UCSD-AML1 (cell line): ENCODE measurements at regions not wholly inside any gene's neighbourhood (a gene's known extent, or its start where the extent isn't known, plus 50 kb on each side); places are given as distances from the start of the nearest gene placed in this dataset.

Experiments used
- DNase-seq: peaks from one replicate; lab custom pipeline; 2025; ENCODE audit not compliant: unreplicated experiment; lab: John Stamatoyannopoulos, UW

- no peak for DNase-seq
These were observed 87.6 kb upstream of the MBNL2 start for GRCh38 chr13:97134364-97135095.

GRCh38 chr13:97135883-97136282 is 86.2 kb upstream of the MBNL2 start:
- no peak for DNase-seq

- no peak for DNase-seq
These were observed 85.7 kb upstream of the MBNL2 start for GRCh38 chr13:97136418-97136817.

GRCh38 chr13:97139691-97140090 is 82.4 kb upstream of the MBNL2 start:
- DNase-seq = no peak

GRCh38 chr13:97140131-97140530 is 82.0 kb upstream of the MBNL2 start:
- DNase-seq = no peak

- DNase-seq = no peak
These were observed 81.5 kb upstream of the MBNL2 start for GRCh38 chr13:97140611-97141010.

- DNase-seq = no peak
These were observed 81.0 kb upstream of the MBNL2 start for GRCh38 chr13:97141097-97141496.

- DNase-seq = no peak
These were observed 80.5 kb upstream of the MBNL2 start for GRCh38 chr13:97141564-97142005.

- no peak for DNase-seq
These were observed 79.7 kb upstream of the MBNL2 start for GRCh38 chr13:97142452-97142851.

GRCh38 chr13:97145057-97145456 is 77.1 kb upstream of the MBNL2 start:
- no peak for DNase-seq

GRCh38 chr13:97148894-97149293 is 73.2 kb upstream of the MBNL2 start:
- DNase-seq = no peak

- DNase-seq = no peak
These were observed 61.7 kb upstream of the MBNL2 start for GRCh38 chr13:97160421-97160820.

- no peak for DNase-seq
These were observed 60.4 kb upstream of the MBNL2 start for GRCh38 chr13:97161582-97162231.

GRCh38 chr13:97165502-97166425 is 56.4 kb upstream of the MBNL2 start:
- no peak for DNase-seq

GRCh38 chr13:97171136-97171535 is 51.0 kb upstream of the MBNL2 start:
- no peak for DNase-seq
